ENCODE measurements at regions not wholly inside any gene's neighbourhood (a gene's known extent, or its start where the extent isn't known, plus 50 kb on each side); places are given as distances from the start of the nearest gene placed in this dataset.

- no peak overlapping the region for H3K27ac ChIP-seq (ENCODE audit: control insufficient read depth, insufficient read depth)
- ChIA-PET CTCF (no interaction called here), POLR2A (interaction anchor here (0.5 kb wide), 1 partner anchor 9 kb away, joined by 6 read pairs; no protein-coding TSS in a partner anchor), RAD21 (ENCODE audit: unreplicated experiment) (no interaction called here), SMC1A (ENCODE audit: uncharacterized antibody, unreplicated experiment) (no interaction called here)
- DNase-seq (ENCODE audit: low read depth, low spot score) (no peak), ATAC-seq (no peak), FAIRE-seq (no peak)
- no peaks in the 10 kb centered on the region for H3K36me3 ChIP-seq (ENCODE audit: control insufficient read depth in 2 of 2, insufficient read depth in 2 of 2, low read length in 1 of 2)
- in situ Hi-C loops (cut with MboI) (no loop called here), intact Hi-C loops (cut with micrococcal nuclease; ENCODE audit: unreplicated experiment) (no loop called here)
- BruUV-seq (replicated peaks), result no TSS peak
- H3K79me2 ChIP-seq (ENCODE audit: control insufficient read depth, insufficient read depth, low read length), result no peaks in the 10 kb centered on the region
- H3K4me1 ChIP-seq (ENCODE audit: control insufficient read depth, insufficient read depth, low read length), result no peaks in the 10 kb centered on the region
- no peaks in the 10 kb centered on the region for H3K9me3 ChIP-seq (replicated peaks; ENCODE audit: control insufficient read depth, insufficient read depth, low read length)
- H3K9ac ChIP-seq (ENCODE audit: control insufficient read depth, insufficient read depth, low read length), result no peak overlapping the region
- TF ChIP-seq NR2C1 (IDR thresholded peaks at IDR 0.05), result no peak
- no peak for TF ChIP-seq BCL11A (IDR thresholded peaks at IDR 0.05; ENCODE audit: low read depth, low read length)
- no peak for TF ChIP-seq MAX (IDR thresholded peaks at IDR 0.05; ENCODE audit: low read depth, low read length)
- no peak for TF ChIP-seq FOS (IDR thresholded peaks at IDR 0.05; ENCODE audit: borderline replicate concordance, extremely low read depth, insufficient read length)
- TF ChIP-seq MEF2B (IDR thresholded peaks at IDR 0.05; ENCODE audit: partially characterized antibody, poor library complexity, severe bottlenecking), result no peak
- no peak for TF ChIP-seq IKZF1 (conservative IDR thresholded peaks at IDR 0.05)
- TF ChIP-seq ESRRA (IDR thresholded peaks at IDR 0.05; ENCODE audit: low read length), result no peak
- TF ChIP-seq ZSCAN29 (IDR thresholded peaks at IDR 0.05), result no peak
- TF ChIP-seq SRF (IDR thresholded peaks at IDR 0.05; ENCODE audit: low read depth in 2 of 2, low read length in 2 of 2), result no peak
- TF ChIP-seq BHLHE40 (IDR thresholded peaks at IDR 0.05; ENCODE audit: borderline replicate concordance in 1 of 2, low read depth in 2 of 2, low read length in 1 of 2), result no peak
- TF ChIP-seq CHD2 (IDR thresholded peaks at IDR 0.05; ENCODE audit: borderline replicate concordance, low read depth, low read length), result no peak
- TF ChIP-seq EP300 (IDR thresholded peaks at IDR 0.05; ENCODE audit: borderline replicate concordance in 1 of 2, control insufficient read depth in 1 of 2, low read depth in 2 of 2, low read length in 2 of 2), result no peak
- TF ChIP-seq KDM1A (IDR thresholded peaks at IDR 0.05; ENCODE audit: borderline replicate concordance), result no peak
- TF ChIP-seq ZNF217 (IDR thresholded peaks at IDR 0.05), result no peak
- no peak for TF ChIP-seq EED (IDR thresholded peaks at IDR 0.05; ENCODE audit: low read depth)
- no peak for TF ChIP-seq HCFC1 (IDR thresholded peaks at IDR 0.05; ENCODE audit: low read length)
- no peak for TF ChIP-seq BCL3 (IDR thresholded peaks at IDR 0.05; ENCODE audit: borderline replicate concordance, insufficient read depth, low read depth, low read length, poor library complexity, severe bottlenecking)
- no peak overlapping the region for H2AFZ ChIP-seq (ENCODE audit: control insufficient read depth, low read depth, low read length)
- H4K20me1 ChIP-seq (ENCODE audit: control insufficient read depth, insufficient read depth), result no peaks in the 10 kb centered on the region
- no peaks in the 10 kb centered on the region for H3K27me3 ChIP-seq (replicated peaks in 1 of 2; ENCODE audit: control insufficient read depth in 2 of 2, insufficient read depth in 2 of 2, low read length in 1 of 2)
- no peak overlapping the region for H3K4me2 ChIP-seq (ENCODE audit: control insufficient read depth, insufficient read depth)
- no peak overlapping the region for H3K4me3 ChIP-seq
- 7% methylated on average over 6 of the region's 6 CpGs for WGBS (ENCODE audit: insufficient coverage, insufficient replicate concordance, low lambda C conversion rate, missing lambda C conversion rate)
Observed at GRCh38 chr4:160318567-160319220, 1215.8 kb downstream of the RAPGEF2 start.
